NCI-H774 (cell line): ENCODE measurements at regions not wholly inside any gene's neighbourhood (a gene's known extent, or its start where the extent isn't known, plus 50 kb on each side); places are given as distances from the start of the nearest gene placed in this dataset.
A peak's percentile ranks its signal among the peaks of the same experiment; 100 is the strongest.

Experiments used
- DNase-seq: peaks from one replicate; lab custom pipeline; 2025; lab: John Stamatoyannopoulos, UW

GRCh38 chr5:77948476-77948875 lies 172.3 kb upstream of the TBCA start:
- no peak for DNase-seq

DNA sequence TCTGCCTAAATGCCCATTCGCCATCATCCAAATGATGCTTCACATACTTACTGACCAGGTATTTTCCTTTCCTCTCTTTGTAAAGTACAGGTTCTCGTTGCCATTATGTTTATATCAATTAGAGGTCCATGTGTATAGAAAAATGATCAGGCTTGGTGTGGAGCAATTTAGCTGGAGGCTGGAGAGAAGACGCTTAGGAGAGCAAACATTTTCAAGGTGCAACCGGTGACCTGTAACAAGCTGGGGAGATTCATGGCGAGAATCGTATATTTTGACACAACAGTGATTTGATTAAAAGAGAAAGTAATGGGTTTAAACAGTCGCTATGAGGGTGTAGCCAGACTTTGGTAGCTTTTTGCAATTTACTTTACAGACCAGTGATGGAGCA lies 170.9 kb upstream of the TBCA start:
- peak; percentile 52 for DNase-seq

DNA sequence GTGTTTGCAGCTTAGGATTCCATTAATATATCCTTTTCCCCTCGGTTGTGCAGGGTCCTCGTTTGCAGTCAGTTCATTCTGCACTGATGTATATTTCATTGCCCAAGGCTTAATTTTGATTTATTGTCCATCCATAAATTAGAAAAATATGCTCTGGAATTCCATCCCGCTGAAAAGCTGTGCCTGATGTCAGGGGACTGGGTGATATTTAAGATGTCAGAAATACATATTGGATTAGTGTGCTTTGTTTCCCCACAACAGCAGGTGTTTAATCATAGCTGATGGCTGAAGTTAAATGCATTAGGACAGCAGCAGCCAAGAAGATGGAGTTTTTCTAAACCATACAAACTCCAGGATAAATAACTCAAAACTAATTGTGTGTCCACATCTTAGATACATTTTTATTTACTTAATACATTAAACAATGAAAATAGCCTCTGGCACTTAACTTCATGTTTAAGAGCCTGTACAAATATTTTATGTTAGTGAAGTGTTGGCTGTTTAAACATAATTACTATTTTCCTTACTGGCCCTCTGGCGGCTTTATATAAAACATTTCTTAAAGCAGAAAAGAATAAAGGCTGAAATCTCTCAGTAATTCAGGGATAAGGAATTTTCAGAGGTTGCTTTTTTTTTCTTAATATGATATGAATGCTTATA lies 170.4 kb upstream of the TBCA start:
- DNase-seq: peak; percentile 76

GRCh38 chr5:77945874-77946273 lies 169.7 kb upstream of the TBCA start:
- no peak for DNase-seq

GRCh38 chr5:77944757-77945340 lies 168.7 kb upstream of the TBCA start:
- no peak for DNase-seq

DNA sequence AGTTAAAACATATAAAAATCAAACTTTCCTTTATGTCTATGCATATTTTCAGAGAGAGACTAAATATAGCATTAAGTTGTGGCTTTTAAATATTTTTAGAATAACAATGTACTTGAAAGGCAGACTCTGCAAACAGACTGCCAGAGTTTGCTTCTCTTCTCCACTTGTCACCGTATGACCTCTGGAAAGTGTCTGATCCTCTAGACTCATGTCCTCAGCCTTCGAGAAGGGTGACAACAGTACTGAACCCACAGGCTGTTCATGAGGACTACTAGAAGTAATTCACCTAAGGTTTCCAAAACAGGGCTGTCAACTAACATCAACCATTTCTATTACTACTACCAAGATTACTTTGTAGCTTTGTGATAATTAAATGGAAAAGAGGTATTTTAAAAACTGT lies 167.7 kb upstream of the TBCA start:
- DNase-seq: no peak

- DNase-seq: no peak
Measured at GRCh38 chr5:77942578-77943239, 166.6 kb upstream of the TBCA start.

DNA sequence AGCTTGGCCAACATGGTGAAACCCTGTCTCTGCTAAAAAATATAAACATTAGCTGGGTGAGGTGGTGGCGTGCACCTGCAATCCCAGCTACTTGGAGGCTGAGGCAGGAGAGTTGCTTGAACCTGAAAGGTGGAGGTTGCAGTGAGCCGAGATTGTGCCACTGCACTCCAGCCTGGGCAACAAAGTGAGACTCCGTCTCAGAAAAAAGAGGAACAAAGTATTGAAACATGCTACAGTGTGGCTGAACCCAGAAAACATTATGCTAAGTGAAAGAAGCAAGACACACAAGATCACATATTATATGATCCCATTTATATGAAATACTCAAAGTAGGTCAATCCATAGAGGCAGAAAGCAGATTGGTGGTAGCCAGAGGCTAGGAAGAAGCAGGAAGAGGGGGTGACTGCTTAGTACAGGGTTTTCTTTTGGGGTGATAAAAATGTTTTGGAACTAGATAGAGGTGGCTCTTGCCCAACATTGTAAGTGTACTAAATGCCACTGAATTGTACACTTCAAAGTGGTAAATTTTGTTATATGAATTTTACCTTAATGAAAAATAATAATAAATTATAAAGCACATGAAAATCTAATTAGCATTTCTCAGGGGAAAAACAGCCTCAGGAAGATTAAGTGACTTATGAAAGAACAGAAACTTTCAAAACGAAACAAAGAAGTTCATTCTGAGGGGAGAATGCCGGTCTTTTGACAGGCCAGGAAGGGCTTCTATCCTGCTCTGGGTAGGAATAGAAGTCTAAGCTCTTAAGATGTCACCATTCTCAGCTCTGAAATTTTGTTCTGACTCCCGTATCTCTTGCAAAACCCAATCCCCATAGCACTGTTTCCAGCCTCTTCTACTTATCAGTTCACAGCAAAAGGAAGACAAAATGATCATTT lies 161.1 kb upstream of the TBCA start:
- DNase-seq: no peak

- no peak for DNase-seq
Measured at GRCh38 chr5:77936365-77936693, 160.2 kb upstream of the TBCA start.

GRCh38 chr5:77935506-77936364 lies 159.6 kb upstream of the TBCA start:
- no peak for DNase-seq

DNA sequence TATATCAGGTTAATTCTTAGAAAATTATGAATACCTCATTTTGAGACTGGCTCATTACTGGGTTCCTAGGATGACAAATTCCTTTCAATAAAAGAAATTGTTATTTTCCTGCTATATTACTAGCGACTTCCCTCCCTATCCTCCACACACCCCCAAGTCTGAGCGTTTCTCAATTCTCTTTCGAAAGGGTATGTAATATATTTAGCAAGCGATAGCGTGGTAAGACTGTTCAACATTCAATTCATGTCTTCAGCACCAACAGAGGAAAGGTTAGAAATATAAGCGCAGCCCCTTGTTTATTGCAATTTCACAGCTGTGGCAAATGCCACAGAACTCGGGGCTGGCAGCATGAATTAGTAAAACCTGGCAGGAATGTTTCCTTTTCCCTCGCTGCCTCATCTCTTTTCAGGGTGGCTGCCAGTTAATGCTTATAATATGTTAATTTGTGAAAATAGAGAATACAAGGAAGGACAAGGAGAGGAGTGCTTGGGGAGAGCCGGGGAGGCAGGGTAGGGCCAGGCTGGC lies 152.7 kb upstream of the TBCA start:
- DNase-seq: no peak

DNA sequence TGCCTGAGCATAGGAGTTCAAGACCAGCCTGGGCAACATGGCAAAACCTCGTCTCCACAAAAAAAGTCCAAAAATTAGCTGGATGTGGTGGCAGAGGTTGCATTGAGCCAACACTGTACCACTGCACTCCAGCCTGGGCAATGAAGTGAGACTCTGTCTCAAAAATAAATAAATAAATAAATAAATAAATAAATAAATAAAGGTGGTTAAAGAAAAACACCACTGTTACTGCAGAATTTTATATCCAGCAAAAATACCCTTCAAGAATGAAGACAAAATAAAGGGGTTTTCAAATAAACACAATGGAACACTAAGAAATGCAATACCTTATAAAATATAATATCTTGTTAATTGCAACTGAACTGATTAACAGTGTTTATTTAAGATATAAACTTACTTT lies 150.2 kb upstream of the TBCA start:
- no peak for DNase-seq

GRCh38 chr5:77925503-77925902 lies 149.4 kb upstream of the TBCA start:
- no peak for DNase-seq

DNA sequence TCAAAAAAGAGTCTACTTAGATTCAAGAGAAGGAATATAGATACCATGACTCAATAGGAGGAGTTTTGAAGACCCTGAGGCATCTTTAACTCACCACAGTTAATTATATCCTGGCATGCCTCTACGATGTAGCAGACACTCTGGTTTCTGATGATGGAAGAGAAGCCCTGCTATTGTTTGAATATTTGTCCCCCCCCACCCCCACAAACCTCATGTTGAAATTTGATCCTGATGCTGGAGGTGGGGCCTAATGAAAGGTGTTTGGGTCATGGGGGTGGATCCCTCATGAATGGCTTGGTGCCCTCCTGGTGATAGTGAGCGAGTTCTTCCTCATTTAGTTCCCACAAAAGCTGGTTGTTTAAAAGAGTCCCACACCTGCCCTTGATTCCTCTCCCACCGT lies 147.9 kb upstream of the TBCA start:
- DNase-seq: no peak

DNA sequence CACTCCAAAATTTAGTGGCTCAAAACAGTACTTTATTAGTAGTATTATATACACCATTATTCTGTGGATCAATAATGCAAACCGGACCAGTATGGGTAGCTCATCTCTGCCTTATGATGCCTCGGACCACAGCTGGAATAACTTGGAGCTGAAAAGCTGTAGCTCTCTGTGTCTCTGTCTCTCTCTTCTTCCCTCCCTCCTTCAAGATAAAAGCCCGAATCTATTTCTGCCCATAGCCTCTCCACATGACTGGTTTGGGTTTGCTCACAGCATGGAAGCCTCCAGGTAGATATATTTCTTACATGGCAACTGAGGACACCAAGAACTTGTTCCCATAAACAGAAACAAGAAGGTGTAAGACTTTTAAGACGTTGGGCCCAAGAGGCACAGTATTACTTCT lies 147.5 kb upstream of the TBCA start:
- no peak for DNase-seq

DNA sequence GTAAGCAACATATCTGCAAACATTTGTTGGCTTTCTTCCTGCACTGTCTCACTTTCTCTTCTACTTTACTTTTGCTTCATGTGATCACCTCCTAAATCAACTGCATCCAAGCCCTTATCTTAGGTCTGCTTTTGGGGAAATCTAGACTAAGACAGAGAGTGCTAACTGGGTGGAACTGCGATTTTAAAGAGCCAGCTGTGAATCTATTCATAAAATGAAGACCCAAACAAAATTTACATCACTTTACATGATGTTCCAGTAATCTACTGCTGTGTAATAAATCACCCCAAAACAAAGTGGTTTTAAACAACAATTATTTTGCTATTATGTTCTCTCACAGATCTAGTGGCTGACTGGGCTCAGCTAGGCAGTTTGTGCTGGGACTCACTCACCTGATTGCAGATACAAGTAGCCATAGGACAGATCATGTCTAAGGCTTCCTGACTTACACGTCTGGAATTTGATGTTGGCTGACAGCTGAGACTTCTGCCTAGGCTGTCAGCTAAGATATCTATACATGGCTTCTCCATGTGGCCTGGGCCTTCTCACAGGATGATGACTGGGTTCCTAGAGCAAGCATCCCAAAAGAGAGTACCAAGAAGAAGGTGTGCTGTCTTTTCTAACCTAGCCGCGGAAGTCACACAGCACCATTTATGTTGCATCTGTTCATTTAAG lies 145.1 kb upstream of the TBCA start:
- DNase-seq: no peak

GRCh38 chr5:77920359-77921058 lies 144.4 kb upstream of the TBCA start:
- DNase-seq: no peak

GRCh38 chr5:77915346-77915745 lies 139.2 kb upstream of the TBCA start:
- no peak for DNase-seq

DNA sequence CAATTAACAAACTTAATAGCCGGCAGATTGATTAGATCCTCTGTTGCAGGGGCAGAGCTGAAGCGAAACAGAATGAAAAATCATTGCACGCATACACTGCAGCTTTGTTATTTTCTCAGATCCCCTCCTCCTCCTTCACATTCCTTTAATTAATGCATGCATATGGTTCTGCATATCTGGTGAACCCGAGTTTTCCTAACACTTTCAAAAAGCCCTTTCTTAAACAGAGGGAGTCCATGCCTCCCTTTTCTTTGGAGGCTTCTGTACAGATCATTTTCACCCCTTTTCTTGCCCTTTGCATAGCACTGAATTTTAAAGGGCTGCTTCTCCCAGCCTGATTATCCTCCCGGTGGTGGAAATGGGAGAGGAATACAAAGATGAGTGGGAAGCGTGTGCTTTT lies 136.6 kb upstream of the TBCA start:
- DNase-seq: no peak

- DNase-seq: no peak
Measured at GRCh38 chr5:77910602-77911188, 134.6 kb upstream of the TBCA start.
